ENCODE measurements at regions not wholly inside any gene's neighbourhood (a gene's known extent, or its start where the extent isn't known, plus 50 kb on each side); places are given as distances from the start of the nearest gene placed in this dataset.

DNA sequence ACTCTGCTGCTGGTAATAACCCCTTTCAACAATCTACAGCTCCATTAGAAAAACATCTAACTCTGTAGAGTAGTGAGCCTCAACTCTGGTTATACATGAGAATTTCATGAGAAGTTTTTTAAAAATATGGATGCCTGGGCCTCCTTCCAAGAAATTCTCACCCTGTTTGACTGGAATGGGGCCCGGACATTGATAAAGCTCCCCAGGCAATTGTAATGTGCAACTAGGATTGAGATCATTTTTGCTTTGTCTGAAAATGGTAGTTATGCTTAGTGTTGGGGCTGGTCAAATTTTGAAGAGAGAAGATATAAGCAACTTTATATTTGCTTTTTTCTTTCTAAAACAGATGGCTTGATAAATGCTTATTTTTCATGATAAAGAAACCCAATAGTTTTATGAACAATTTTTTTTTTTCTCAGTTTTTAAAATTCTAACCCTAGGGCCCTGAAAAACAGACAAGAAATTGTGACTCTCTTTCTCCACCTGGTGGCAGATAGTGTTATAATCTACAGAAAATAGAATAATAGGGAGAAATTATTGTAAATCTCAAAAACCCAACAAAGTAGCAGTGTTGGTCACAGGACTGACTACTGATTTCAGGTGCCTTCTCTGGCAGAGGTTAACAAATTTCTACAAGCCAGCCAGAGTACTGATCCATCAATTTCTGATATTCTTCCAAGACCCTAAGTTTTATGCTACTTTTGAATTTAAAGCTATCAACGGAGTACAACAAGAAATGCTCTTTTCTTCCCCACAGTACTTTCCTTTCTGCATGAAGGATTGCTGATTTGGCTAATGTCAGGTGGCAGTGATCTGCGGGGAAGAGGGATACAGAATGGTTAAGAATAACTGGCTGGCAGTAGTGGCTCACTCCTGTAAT lies 174.8 kb downstream of the DKK1 start:
- TF ChIP-seq, protein P1, sequence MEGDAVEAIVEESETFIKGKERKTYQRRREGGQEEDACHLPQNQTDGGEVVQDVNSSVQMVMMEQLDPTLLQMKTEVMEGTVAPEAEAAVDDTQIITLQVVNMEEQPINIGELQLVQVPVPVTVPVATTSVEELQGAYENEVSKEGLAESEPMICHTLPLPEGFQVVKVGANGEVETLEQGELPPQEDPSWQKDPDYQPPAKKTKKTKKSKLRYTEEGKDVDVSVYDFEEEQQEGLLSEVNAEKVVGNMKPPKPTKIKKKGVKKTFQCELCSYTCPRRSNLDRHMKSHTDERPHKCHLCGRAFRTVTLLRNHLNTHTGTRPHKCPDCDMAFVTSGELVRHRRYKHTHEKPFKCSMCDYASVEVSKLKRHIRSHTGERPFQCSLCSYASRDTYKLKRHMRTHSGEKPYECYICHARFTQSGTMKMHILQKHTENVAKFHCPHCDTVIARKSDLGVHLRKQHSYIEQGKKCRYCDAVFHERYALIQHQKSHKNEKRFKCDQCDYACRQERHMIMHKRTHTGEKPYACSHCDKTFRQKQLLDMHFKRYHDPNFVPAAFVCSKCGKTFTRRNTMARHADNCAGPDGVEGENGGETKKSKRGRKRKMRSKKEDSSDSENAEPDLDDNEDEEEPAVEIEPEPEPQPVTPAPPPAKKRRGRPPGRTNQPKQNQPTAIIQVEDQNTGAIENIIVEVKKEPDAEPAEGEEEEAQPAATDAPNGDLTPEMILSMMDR (IDR thresholded peaks at IDR 0.05 in 4 of 5, conservative IDR thresholded peaks at IDR 0.05 in 1 of 5), result peak; percentile 26 to 50 (median 31)
- TF ChIP-seq POLR2A (IDR thresholded peaks at IDR 0.05), result no peak
